Neural cell (in vitro differentiated cells): ENCODE measurements at regions not wholly inside any gene's neighbourhood (a gene's known extent, or its start where the extent isn't known, plus 50 kb on each side); places are given as distances from the start of the nearest gene placed in this dataset.

Experiments
- EP300 ChIP-seq: fragments of 450-650 bp; conservative IDR thresholded peaks from 2 replicates; pipeline ENCODE4 v1.6.1; 2014; ENCODE audit warnings: antibody characterized with exemption, mild to moderate bottlenecking, moderate library complexity; ENCODE audit not compliant: poor library complexity, severe bottlenecking
- EZH2 ChIP-seq: fragments of 200-600, 300-800 bp; shearing (Covaris generic), sonication (generic); IDR thresholded peaks from 2 replicates; pipeline ENCODE4 v1.6.1; 2014; ENCODE audit warnings: antibody characterized with exemption, low read length, borderline replicate concordance, mild to moderate bottlenecking; ENCODE audit not compliant: insufficient read depth, poor library complexity, severe bottlenecking
- MXI1 ChIP-seq: fragments of 450-650 bp; conservative IDR thresholded peaks from 2 replicates; pipeline ENCODE4 v1.6.1; 2014; ENCODE audit warnings: antibody characterized with exemption, mild to moderate bottlenecking; ENCODE audit not compliant: poor library complexity, severe bottlenecking

GRCh38 chr15:95577927-95578326, 752.6 kb upstream of the NR2F2 start:
- TF ChIP-seq MXI1, result no peak
- TF ChIP-seq EP300, result no peak
- no peak for TF ChIP-seq EZH2
